H1 (cell line): ENCODE measurements at regions not wholly inside any gene's neighbourhood (a gene's known extent, or its start where the extent isn't known, plus 50 kb on each side); places are given as distances from the start of the nearest gene placed in this dataset.

ENCODE experiments used
- CEBPB ChIP-seq: IDR thresholded peaks from 2 replicates; pipeline ENCODE4 v1.6.1; 2012; ENCODE audit warnings: low read depth, low read length
- E2F6 ChIP-seq: IDR thresholded peaks from 2 replicates; pipeline ENCODE4 v1.6.1; 2012; ENCODE audit warnings: inconsistent platforms
- SIRT6 ChIP-seq: IDR thresholded peaks from one replicate; pipeline ENCODE4 v1.7.1; 2012; ENCODE audit warnings: low read length, inconsistent platforms
- TF ChIP-seq, protein P1 (sequence below): fragments of 300-600 bp; sonication (generic); IDR thresholded peaks from 2 replicates; pipeline ENCODE4 v1.7.1; 2012; ENCODE audit warnings: low read length, moderate library complexity, mild to moderate bottlenecking, inconsistent platforms; ENCODE audit not compliant: insufficient replicate concordance

- TF ChIP-seq, protein P1, sequence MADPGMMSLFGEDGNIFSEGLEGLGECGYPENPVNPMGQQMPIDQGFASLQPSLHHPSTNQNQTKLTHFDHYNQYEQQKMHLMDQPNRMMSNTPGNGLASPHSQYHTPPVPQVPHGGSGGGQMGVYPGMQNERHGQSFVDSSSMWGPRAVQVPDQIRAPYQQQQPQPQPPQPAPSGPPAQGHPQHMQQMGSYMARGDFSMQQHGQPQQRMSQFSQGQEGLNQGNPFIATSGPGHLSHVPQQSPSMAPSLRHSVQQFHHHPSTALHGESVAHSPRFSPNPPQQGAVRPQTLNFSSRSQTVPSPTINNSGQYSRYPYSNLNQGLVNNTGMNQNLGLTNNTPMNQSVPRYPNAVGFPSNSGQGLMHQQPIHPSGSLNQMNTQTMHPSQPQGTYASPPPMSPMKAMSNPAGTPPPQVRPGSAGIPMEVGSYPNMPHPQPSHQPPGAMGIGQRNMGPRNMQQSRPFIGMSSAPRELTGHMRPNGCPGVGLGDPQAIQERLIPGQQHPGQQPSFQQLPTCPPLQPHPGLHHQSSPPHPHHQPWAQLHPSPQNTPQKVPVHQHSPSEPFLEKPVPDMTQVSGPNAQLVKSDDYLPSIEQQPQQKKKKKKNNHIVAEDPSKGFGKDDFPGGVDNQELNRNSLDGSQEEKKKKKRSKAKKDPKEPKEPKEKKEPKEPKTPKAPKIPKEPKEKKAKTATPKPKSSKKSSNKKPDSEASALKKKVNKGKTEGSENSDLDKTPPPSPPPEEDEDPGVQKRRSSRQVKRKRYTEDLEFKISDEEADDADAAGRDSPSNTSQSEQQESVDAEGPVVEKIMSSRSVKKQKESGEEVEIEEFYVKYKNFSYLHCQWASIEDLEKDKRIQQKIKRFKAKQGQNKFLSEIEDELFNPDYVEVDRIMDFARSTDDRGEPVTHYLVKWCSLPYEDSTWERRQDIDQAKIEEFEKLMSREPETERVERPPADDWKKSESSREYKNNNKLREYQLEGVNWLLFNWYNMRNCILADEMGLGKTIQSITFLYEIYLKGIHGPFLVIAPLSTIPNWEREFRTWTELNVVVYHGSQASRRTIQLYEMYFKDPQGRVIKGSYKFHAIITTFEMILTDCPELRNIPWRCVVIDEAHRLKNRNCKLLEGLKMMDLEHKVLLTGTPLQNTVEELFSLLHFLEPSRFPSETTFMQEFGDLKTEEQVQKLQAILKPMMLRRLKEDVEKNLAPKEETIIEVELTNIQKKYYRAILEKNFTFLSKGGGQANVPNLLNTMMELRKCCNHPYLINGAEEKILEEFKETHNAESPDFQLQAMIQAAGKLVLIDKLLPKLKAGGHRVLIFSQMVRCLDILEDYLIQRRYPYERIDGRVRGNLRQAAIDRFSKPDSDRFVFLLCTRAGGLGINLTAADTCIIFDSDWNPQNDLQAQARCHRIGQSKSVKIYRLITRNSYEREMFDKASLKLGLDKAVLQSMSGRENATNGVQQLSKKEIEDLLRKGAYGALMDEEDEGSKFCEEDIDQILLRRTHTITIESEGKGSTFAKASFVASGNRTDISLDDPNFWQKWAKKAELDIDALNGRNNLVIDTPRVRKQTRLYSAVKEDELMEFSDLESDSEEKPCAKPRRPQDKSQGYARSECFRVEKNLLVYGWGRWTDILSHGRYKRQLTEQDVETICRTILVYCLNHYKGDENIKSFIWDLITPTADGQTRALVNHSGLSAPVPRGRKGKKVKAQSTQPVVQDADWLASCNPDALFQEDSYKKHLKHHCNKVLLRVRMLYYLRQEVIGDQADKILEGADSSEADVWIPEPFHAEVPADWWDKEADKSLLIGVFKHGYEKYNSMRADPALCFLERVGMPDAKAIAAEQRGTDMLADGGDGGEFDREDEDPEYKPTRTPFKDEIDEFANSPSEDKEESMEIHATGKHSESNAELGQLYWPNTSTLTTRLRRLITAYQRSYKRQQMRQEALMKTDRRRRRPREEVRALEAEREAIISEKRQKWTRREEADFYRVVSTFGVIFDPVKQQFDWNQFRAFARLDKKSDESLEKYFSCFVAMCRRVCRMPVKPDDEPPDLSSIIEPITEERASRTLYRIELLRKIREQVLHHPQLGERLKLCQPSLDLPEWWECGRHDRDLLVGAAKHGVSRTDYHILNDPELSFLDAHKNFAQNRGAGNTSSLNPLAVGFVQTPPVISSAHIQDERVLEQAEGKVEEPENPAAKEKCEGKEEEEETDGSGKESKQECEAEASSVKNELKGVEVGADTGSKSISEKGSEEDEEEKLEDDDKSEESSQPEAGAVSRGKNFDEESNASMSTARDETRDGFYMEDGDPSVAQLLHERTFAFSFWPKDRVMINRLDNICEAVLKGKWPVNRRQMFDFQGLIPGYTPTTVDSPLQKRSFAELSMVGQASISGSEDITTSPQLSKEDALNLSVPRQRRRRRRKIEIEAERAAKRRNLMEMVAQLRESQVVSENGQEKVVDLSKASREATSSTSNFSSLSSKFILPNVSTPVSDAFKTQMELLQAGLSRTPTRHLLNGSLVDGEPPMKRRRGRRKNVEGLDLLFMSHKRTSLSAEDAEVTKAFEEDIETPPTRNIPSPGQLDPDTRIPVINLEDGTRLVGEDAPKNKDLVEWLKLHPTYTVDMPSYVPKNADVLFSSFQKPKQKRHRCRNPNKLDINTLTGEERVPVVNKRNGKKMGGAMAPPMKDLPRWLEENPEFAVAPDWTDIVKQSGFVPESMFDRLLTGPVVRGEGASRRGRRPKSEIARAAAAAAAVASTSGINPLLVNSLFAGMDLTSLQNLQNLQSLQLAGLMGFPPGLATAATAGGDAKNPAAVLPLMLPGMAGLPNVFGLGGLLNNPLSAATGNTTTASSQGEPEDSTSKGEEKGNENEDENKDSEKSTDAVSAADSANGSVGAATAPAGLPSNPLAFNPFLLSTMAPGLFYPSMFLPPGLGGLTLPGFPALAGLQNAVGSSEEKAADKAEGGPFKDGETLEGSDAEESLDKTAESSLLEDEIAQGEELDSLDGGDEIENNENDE, result no peak
- TF ChIP-seq CEBPB (no peak), E2F6 (no peak), SIRT6 (no peak)
Measured at GRCh38 chr10:121211446-121211845, 360.3 kb downstream of the WDR11 start (continued).
